ENCODE measurements at regions not wholly inside any gene's neighbourhood (a gene's known extent, or its start where the extent isn't known, plus 50 kb on each side); places are given as distances from the start of the nearest gene placed in this dataset.

GRCh38 chr2:217638031-217638430 lies 364.8 kb downstream of the TNS1 start:
- no peak for DNase-seq (ENCODE audit: low read depth in 1 of 2, low spot score in 1 of 2)
- H3K4me1 ChIP-seq (ENCODE audit: low read depth), result peaks cover 33% of the 10 kb centered on the region

GRCh38 chr2:217636991-217637561 lies 365.7 kb downstream of the TNS1 start:
- no peaks in the 10 kb centered on the region for H3K27me3 ChIP-seq
- no peak overlapping the region for H3K27ac ChIP-seq
- no peaks in the 10 kb centered on the region for H3K36me3 ChIP-seq
- TF ChIP-seq CTCF (IDR thresholded peaks at IDR 0.05; ENCODE audit: low read depth, low read length), result no peak
- H3K4me3 ChIP-seq, result no peak overlapping the region
- DNase-seq (ENCODE audit: low read depth in 1 of 2, low spot score in 1 of 2), result no peak
- no peaks in the 10 kb centered on the region for H3K9me3 ChIP-seq (ENCODE audit: low read depth)
- peaks cover 26% of the 10 kb centered on the region for H3K4me1 ChIP-seq (ENCODE audit: low read depth)

More at GRCh38 chr2:217638031-217638430, 364.8 kb downstream of the TNS1 start:
- no peaks in the 10 kb centered on the region for H3K36me3 ChIP-seq
- TF ChIP-seq CTCF (IDR thresholded peaks at IDR 0.05; ENCODE audit: low read depth, low read length), result no peak
- H3K27ac ChIP-seq, result no peak overlapping the region
- H3K27me3 ChIP-seq, result no peaks in the 10 kb centered on the region
- H3K4me3 ChIP-seq, result no peak overlapping the region
- no peaks in the 10 kb centered on the region for H3K9me3 ChIP-seq (ENCODE audit: low read depth)

GRCh38 chr2:217636578-217636977 lies 366.2 kb downstream of the TNS1 start:
- no peak for TF ChIP-seq CTCF (IDR thresholded peaks at IDR 0.05; ENCODE audit: low read depth, low read length)
- Histone ChIP-seq H3K27me3 (no peaks in the 10 kb centered on the region), H3K9me3 (ENCODE audit: low read depth) (no peaks in the 10 kb centered on the region), H3K36me3 (no peaks in the 10 kb centered on the region), H3K4me3 (no peak overlapping the region), H3K27ac (no peak overlapping the region), H3K4me1 (ENCODE audit: low read depth) (peaks cover 23% of the 10 kb centered on the region)
- no peak for DNase-seq (ENCODE audit: low read depth in 1 of 2, low spot score in 1 of 2)

- Histone ChIP-seq H3K9me3 (ENCODE audit: low read depth) (no peaks in the 10 kb centered on the region), H3K4me3 (no peak overlapping the region), H3K4me1 (ENCODE audit: low read depth) (peaks cover 23% of the 10 kb centered on the region), H3K27me3 (no peaks in the 10 kb centered on the region), H3K36me3 (no peaks in the 10 kb centered on the region), H3K27ac (no peak overlapping the region)
- DNase-seq (ENCODE audit: low read depth in 1 of 2, low spot score in 1 of 2), result no peak
- no peak for TF ChIP-seq CTCF (IDR thresholded peaks at IDR 0.05; ENCODE audit: low read depth, low read length)
These were observed 367.9 kb downstream of the TNS1 start for GRCh38 chr2:217634871-217635270.

- no peak for TF ChIP-seq CTCF (IDR thresholded peaks at IDR 0.05; ENCODE audit: low read depth, low read length)
- peaks cover 9% of the 10 kb centered on the region for H3K4me1 ChIP-seq (ENCODE audit: low read depth)
- no peaks in the 10 kb centered on the region for H3K36me3 ChIP-seq
These were observed 370.8 kb downstream of the TNS1 start for GRCh38 chr2:217632043-217632442.

More at GRCh38 chr2:217632043-217632442, 370.8 kb downstream of the TNS1 start:
- Histone ChIP-seq H3K27ac (no peak overlapping the region), H3K4me3 (no peak overlapping the region), H3K27me3 (no peaks in the 10 kb centered on the region), H3K9me3 (ENCODE audit: low read depth) (no peaks in the 10 kb centered on the region)
- DNase-seq (ENCODE audit: low read depth in 1 of 2, low spot score in 1 of 2), result no peak
